ENCODE measurements at regions not wholly inside any gene's neighbourhood (a gene's known extent, or its start where the extent isn't known, plus 50 kb on each side); places are given as distances from the start of the nearest gene placed in this dataset.

GRCh38 chr3:66552846-66553245 lies 52.0 kb upstream of the LRIG1 start:
- no peak for ATAC-seq

DNA sequence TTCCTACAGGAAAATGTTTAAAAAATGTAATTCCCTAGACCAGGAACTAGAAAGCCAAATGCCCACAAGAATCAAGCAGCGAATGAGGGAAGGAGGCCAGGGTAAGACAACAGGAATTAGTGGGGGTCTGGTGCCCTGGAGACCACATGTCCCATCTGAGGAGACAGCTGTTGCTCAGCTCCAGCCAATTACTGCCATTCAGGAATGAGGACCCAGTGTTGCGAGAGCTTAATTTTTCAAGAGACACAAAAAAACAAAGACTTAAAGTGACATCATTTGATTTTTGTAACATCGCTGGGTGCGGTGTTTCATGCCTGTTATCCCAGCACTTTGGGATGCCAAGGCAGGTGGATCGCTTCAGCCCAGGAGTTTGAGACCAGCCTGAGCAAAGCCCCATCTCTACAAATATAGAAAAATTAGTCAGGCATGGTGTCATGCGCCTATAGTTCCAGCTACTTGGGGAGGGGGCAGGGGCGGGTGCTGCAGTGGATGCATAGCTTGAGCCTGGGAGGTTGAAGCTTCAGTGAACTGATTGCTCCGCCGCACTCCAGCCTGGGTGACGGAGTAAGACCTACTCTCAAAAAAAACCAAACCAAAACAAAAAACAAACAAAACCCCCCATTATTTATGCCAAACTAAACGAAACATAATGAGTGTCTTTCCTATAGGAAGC lies 52.8 kb upstream of the LRIG1 start:
- ATAC-seq = no peak
- H3K4me3 ChIP-seq = no peak overlapping the region
- no peak overlapping the region for H3K27ac ChIP-seq
- in situ Hi-C loops (cut with MboI; ENCODE audit: low sequenced_read_pairs in 4 of 4) (no loop called here), intact Hi-C loops (cut with DNase I; ENCODE audit: low total_unique reads) (no loop called here)
- H3K27me3 ChIP-seq = no peaks in the 10 kb centered on the region
- H3K4me1 ChIP-seq = no peaks in the 10 kb centered on the region
- TF ChIP-seq POLR2A (IDR thresholded peaks at IDR 0.05) = no peak
- no peak for TF ChIP-seq CTCF (IDR thresholded peaks at IDR 0.05 in 4 of 5, conservative IDR thresholded peaks at IDR 0.05 in 1 of 5)
- no peak for DNase-seq
- no peaks in the 10 kb centered on the region for H3K36me3 ChIP-seq
- H3K9me3 ChIP-seq = no peaks in the 10 kb centered on the region

More at GRCh38 chr3:66552846-66553245, 52.0 kb upstream of the LRIG1 start:
- intact Hi-C loops (cut with DNase I; ENCODE audit: low total_unique reads) = no loop called here
- H3K27ac ChIP-seq = no peak overlapping the region
- in situ Hi-C loops (cut with MboI; ENCODE audit: low sequenced_read_pairs in 4 of 4) = no loop called here
- H3K27me3 ChIP-seq = no peaks in the 10 kb centered on the region
- no peaks in the 10 kb centered on the region for H3K4me1 ChIP-seq
- DNase-seq = no peak
- no peaks in the 10 kb centered on the region for H3K36me3 ChIP-seq
- H3K9me3 ChIP-seq = no peaks in the 10 kb centered on the region
- no peak for TF ChIP-seq CTCF (IDR thresholded peaks at IDR 0.05 in 4 of 5, conservative IDR thresholded peaks at IDR 0.05 in 1 of 5)
- TF ChIP-seq POLR2A (IDR thresholded peaks at IDR 0.05) = no peak
- H3K4me3 ChIP-seq = no peak overlapping the region

- DNase-seq (no peak), ATAC-seq (no peak)
- TF ChIP-seq CTCF (IDR thresholded peaks at IDR 0.05 in 4 of 5, conservative IDR thresholded peaks at IDR 0.05 in 1 of 5) = no peak
- TF ChIP-seq POLR2A (IDR thresholded peaks at IDR 0.05) = no peak
- Histone ChIP-seq H3K9me3 (no peaks in the 10 kb centered on the region), H3K4me3 (no peak overlapping the region), H3K4me1 (no peaks in the 10 kb centered on the region), H3K36me3 (no peaks in the 10 kb centered on the region), H3K27ac (no peak overlapping the region), H3K27me3 (no peaks in the 10 kb centered on the region)
- intact Hi-C loops (cut with DNase I; ENCODE audit: low total_unique reads) = no loop called here
- in situ Hi-C loops (cut with MboI; ENCODE audit: low sequenced_read_pairs in 4 of 4) = no loop called here
Observed at GRCh38 chr3:66554178-66554577, 53.4 kb upstream of the LRIG1 start.

DNA sequence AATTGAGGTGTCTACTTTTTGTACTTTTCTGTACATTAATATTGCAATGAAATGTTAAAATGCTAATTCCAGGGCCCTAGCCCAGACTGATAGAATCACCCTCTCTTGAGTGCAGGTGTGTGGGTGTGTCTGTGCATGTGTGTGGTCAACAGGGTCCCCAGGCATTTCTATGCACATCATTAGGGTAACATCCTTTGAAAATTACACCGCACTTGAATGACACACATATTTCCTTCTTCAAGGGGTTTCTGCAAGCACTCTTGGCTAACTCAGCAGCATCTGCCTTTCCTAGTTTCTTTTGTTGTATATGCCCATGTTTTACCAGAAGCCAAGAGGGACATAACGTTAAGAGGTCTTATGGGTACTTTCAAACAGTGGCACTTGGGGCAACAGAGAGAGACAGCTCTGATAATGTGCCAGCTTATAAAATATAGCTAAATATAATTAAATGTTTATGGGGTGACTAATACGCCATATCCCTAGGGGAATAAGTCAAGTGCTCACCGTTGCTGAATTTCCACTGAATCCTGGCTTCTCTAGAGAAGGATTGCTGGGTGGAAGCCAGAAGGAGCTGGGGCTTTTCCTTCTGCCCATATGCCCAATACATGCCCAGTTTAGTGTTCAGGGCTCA lies 54.5 kb upstream of the LRIG1 start:
- no peak for ATAC-seq
- intact Hi-C loops (cut with DNase I; ENCODE audit: low total_unique reads) (no loop called here), in situ Hi-C loops (cut with MboI; ENCODE audit: low sequenced_read_pairs in 4 of 4) (no loop called here)
- Histone ChIP-seq H3K9me3 (no peaks in the 10 kb centered on the region), H3K4me3 (no peak overlapping the region), H3K27me3 (no peaks in the 10 kb centered on the region), H3K4me1 (no peaks in the 10 kb centered on the region), H3K36me3 (no peaks in the 10 kb centered on the region), H3K27ac (no peak overlapping the region)
- TF ChIP-seq CTCF (IDR thresholded peaks at IDR 0.05 in 4 of 5, conservative IDR thresholded peaks at IDR 0.05 in 1 of 5) (no peak), POLR2A (IDR thresholded peaks at IDR 0.05) (no peak)
- no peak for DNase-seq

All from gastrocnemius medialis (tissue), 4 donors.